Liver (tissue), 7 donors: ENCODE measurements at regions not wholly inside any gene's neighbourhood (a gene's known extent, or its start where the extent isn't known, plus 50 kb on each side); places are given as distances from the start of the nearest gene placed in this dataset.

Source experiments
- DNase-seq: peaks from one replicate; pipeline ENCODE4 v3.0.0-alpha.2; 2017; ENCODE audit warnings: low spot score
- H3K27ac ChIP-seq, 2 donors: one replicate each; pipeline ENCODE4 v1.7.0; 2013; ENCODE audit warnings: inconsistent platforms in 2 of 2, low read length in 2 of 2, control low read depth in 1 of 2, low read depth in 1 of 2, mild to moderate bottlenecking in 1 of 2
- H3K27me3 ChIP-seq, 4 donors: one replicate each; pipeline versions ENCODE4 v1.6.1 to v1.7.0; 2013; ENCODE audit warnings: low read length in 3 of 4, inconsistent platforms in 1 of 4, mild to moderate bottlenecking in 1 of 4, moderate library complexity in 1 of 4; ENCODE audit not compliant: control insufficient read depth in 4 of 4, insufficient read depth in 4 of 4
- H3K36me3 ChIP-seq, 4 donors: one replicate each; pipeline versions ENCODE4 v1.6.1 to v1.7.0; 2013; ENCODE audit warnings: low read length in 3 of 4, mild to moderate bottlenecking in 3 of 4, low read depth in 1 of 4, moderate library complexity in 1 of 4; ENCODE audit not compliant: control insufficient read depth in 4 of 4, insufficient read depth in 3 of 4
- H3K4me1 ChIP-seq, 4 donors: one replicate each; pipeline versions ENCODE4 v1.6.1 to v1.7.0; 2013; ENCODE audit warnings: low read length in 3 of 4, mild to moderate bottlenecking in 3 of 4, moderate library complexity in 1 of 4; ENCODE audit not compliant: control insufficient read depth in 4 of 4, insufficient read depth in 4 of 4
- H3K4me3 ChIP-seq, 3 donors: one replicate each; pipeline versions ENCODE4 v1.6.1 to v1.7.0; 2013; ENCODE audit warnings: low read length in 3 of 3, control low read depth in 1 of 3, low read depth in 1 of 3, mild to moderate bottlenecking in 1 of 3
- H3K9ac ChIP-seq, 2 donors: one replicate each; pipeline ENCODE4 v1.7.0; 2013; ENCODE audit warnings: low read length in 2 of 2, mild to moderate bottlenecking in 2 of 2, moderate library complexity in 2 of 2, control low read depth in 1 of 2, low read depth in 1 of 2
- H3K9me3 ChIP-seq, 4 donors: one replicate each; pipeline versions ENCODE4 v1.6.1 to v1.7.0; 2013; ENCODE audit warnings: low read length in 3 of 4; ENCODE audit not compliant: control insufficient read depth in 4 of 4
- EGR1 ChIP-seq, 2 donors: IDR thresholded peaks; 2 replicates each; pipeline ENCODE4 v1.6.1; 2016 to 2018; ENCODE audit warnings: antibody characterized with exemption in 2 of 2, low read depth in 2 of 2
- FOXA2 ChIP-seq: IDR thresholded peaks from 2 replicates; pipeline ENCODE4 v1.6.1; 2016; ENCODE audit warnings: antibody characterized with exemption
- GABPA ChIP-seq, 2 donors: IDR thresholded peaks in 1 of 2; conservative IDR thresholded peaks in 1 of 2; 2 replicates each; pipeline ENCODE4 v1.6.1; 2016; ENCODE audit warnings: antibody characterized with exemption in 2 of 2, mild to moderate bottlenecking in 1 of 2, moderate library complexity in 1 of 2
- HNF4A ChIP-seq, 2 donors: conservative IDR thresholded peaks; 2 replicates each; pipeline ENCODE4 v1.6.1; 2016; ENCODE audit warnings: antibody characterized with exemption in 2 of 2, mild to moderate bottlenecking in 2 of 2
- HNF4G ChIP-seq: IDR thresholded peaks from 2 replicates; pipeline ENCODE4 v1.6.1; 2016; ENCODE audit warnings: antibody characterized with exemption
- JUND ChIP-seq, 2 donors: IDR thresholded peaks; 2 replicates each; pipeline ENCODE4 v1.6.1; 2016; ENCODE audit warnings: antibody characterized with exemption in 2 of 2
- NR2F2 ChIP-seq: IDR thresholded peaks from 2 replicates; pipeline ENCODE4 v1.6.1; 2016; ENCODE audit warnings: antibody characterized with exemption
- RAD21 ChIP-seq, 2 donors: IDR thresholded peaks; 2 replicates each; pipeline ENCODE4 v1.6.1; 2016; ENCODE audit warnings: antibody characterized with exemption in 2 of 2, mild to moderate bottlenecking in 2 of 2
- RXRA ChIP-seq, 2 donors: IDR thresholded peaks; 2 replicates each; pipeline ENCODE4 v1.6.1; 2017 to 2018; ENCODE audit warnings: antibody characterized with exemption in 2 of 2, mild to moderate bottlenecking in 1 of 2
- SP1 ChIP-seq: IDR thresholded peaks from 2 replicates; pipeline ENCODE4 v1.6.1; 2018; ENCODE audit warnings: antibody characterized with exemption, mild to moderate bottlenecking
- TAF1 ChIP-seq: conservative IDR thresholded peaks from 2 replicates; pipeline ENCODE4 v1.6.1; 2016; ENCODE audit warnings: antibody characterized with exemption, mild to moderate bottlenecking
- YY1 ChIP-seq: IDR thresholded peaks from 2 replicates; pipeline ENCODE4 v1.6.1; 2016; ENCODE audit warnings: antibody characterized with exemption, mild to moderate bottlenecking
- WGBS: extraction: QIAGEN DNeasy Blood & Tissue Kit; methylation state at CpG from one replicate; pipeline ENCODE4 v1.1.7; 2013; 5-methylcytosine and 5-hydroxymethylcytosine counted together
- TF ChIP-seq, protein P1 (sequence below): IDR thresholded peaks from 2 replicates; pipeline ENCODE4 v1.6.1; 2016; ENCODE audit warnings: antibody characterized with exemption
- TF ChIP-seq, protein P2 (sequence below): IDR thresholded peaks from 2 replicates; pipeline ENCODE4 v1.6.1; 2016; ENCODE audit warnings: antibody characterized with exemption
- TF ChIP-seq, protein P3 (sequence below): IDR thresholded peaks from 2 replicates; pipeline ENCODE4 v1.6.1; 2016; ENCODE audit warnings: antibody characterized with exemption
- TF ChIP-seq, protein P4 (sequence below): IDR thresholded peaks from 2 replicates; pipeline ENCODE4 v1.6.1; 2016; ENCODE audit warnings: antibody characterized with exemption, mild to moderate bottlenecking
- donor health status: healthy.
- donor health status: healthy.
- donor health status: healthy.
- donor health status: healthy.

DNA sequence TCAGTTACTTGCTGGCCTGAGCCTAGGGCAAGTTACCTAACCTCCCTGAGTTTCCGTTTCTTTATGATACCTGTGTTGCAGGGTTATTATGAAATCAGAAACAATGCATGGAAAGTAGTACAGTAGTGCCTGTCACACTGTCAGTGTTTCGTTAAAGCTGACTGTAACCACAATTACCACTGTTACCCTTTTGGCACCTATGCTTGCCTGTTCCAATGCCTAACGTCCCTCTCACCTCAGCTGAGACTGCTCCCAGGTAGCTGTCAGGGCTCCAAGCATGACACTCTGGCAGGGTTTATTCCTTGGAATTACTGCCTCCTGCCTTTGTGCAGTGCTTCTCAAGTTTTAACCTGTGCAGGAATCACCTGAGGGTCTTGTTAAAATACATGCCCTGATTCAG is 135.2 kb upstream of the RBMS1 start:
- no peak overlapping the region for H3K27ac ChIP-seq
- 88% methylated on average over 3 of the region's 3 CpGs for WGBS
- DNase-seq: no peak
- no peak overlapping the region for H3K9ac ChIP-seq
- TF ChIP-seq NR2F2: no peak
- TF ChIP-seq GABPA (IDR thresholded peaks at IDR 0.05 in 1 of 2, conservative IDR thresholded peaks at IDR 0.05 in 1 of 2): no peak
- TF ChIP-seq JUND (IDR thresholded peaks at IDR 0.05): no peak
- no peak for TF ChIP-seq HNF4G
- TF ChIP-seq, protein P1, sequence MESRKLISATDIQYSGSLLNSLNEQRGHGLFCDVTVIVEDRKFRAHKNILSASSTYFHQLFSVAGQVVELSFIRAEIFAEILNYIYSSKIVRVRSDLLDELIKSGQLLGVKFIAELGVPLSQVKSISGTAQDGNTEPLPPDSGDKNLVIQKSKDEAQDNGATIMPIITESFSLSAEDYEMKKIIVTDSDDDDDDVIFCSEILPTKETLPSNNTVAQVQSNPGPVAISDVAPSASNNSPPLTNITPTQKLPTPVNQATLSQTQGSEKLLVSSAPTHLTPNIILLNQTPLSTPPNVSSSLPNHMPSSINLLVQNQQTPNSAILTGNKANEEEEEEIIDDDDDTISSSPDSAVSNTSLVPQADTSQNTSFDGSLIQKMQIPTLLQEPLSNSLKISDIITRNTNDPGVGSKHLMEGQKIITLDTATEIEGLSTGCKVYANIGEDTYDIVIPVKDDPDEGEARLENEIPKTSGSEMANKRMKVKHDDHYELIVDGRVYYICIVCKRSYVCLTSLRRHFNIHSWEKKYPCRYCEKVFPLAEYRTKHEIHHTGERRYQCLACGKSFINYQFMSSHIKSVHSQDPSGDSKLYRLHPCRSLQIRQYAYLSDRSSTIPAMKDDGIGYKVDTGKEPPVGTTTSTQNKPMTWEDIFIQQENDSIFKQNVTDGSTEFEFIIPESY: no peak
- TF ChIP-seq FOXA2: no peak
- TF ChIP-seq HNF4A (conservative IDR thresholded peaks at IDR 0.05): no peak
- no peak for TF ChIP-seq RXRA (IDR thresholded peaks at IDR 0.05)
- TF ChIP-seq RAD21 (IDR thresholded peaks at IDR 0.05): no peak
- TF ChIP-seq EGR1 (IDR thresholded peaks at IDR 0.05; ENCODE audit: low read depth in 2 of 2): no peak
- TF ChIP-seq, protein P2, sequence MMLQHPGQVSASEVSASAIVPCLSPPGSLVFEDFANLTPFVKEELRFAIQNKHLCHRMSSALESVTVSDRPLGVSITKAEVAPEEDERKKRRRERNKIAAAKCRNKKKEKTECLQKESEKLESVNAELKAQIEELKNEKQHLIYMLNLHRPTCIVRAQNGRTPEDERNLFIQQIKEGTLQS: no peak
- TF ChIP-seq, protein P3, sequence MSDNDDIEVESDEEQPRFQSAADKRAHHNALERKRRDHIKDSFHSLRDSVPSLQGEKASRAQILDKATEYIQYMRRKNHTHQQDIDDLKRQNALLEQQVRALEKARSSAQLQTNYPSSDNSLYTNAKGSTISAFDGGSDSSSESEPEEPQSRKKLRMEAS: no peak
- TF ChIP-seq SP1: no peak
- no peak for TF ChIP-seq YY1
- no peak for TF ChIP-seq TAF1
- H3K27me3 ChIP-seq: no peaks in the 10 kb centered on the region
- H3K4me1 ChIP-seq: no peaks in the 10 kb centered on the region
- no peaks in the 10 kb centered on the region for H3K36me3 ChIP-seq
- H3K4me3 ChIP-seq: no peak overlapping the region
- H3K9me3 ChIP-seq: no peaks in the 10 kb centered on the region

DNA sequence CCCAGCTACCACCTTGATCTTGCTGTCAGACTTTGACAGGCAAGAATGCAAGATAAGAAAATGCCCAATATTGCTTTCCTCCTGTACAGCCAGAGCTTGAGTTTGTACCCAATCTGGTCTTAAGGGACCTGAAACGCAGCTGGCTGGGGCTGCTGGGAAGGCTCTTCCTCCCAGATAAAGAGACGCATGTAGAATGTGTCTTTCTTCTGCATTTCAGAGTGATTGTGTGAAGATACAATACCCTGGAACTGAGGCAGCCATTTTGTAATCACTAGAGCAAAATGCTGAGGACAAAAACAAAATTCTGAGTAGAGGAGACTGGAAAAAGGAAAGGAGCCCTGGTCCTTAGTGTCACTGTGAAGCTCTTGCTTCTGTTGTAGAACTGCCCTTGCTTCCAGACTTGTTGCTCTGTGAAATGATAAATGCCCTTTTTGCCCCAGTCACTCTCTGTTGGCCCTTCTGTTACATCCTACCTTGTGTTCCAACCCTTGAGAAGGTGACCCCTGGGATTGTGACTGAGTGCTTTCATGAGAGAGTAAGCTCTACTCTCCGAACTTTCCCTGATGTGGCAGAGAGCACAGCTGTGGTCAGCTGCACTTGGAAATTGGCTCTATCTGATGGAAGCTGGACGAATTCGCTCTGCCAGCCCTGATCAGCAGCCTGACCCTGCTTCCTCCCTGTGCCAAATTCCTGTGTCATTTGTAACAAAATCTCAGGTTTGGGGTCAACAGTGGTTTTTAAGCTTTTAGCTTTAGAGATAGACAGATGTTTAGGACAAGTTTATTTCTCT is 137.4 kb upstream of the RBMS1 start:
- H3K36me3 ChIP-seq: no peaks in the 10 kb centered on the region
- H3K9me3 ChIP-seq: no peaks in the 10 kb centered on the region
- TF ChIP-seq NR2F2: no peak
- TF ChIP-seq, protein P1: no peak
- no peak for TF ChIP-seq YY1
- no peak for TF ChIP-seq FOXA2
- TF ChIP-seq RXRA (IDR thresholded peaks at IDR 0.05): no peak
- TF ChIP-seq, protein P4, sequence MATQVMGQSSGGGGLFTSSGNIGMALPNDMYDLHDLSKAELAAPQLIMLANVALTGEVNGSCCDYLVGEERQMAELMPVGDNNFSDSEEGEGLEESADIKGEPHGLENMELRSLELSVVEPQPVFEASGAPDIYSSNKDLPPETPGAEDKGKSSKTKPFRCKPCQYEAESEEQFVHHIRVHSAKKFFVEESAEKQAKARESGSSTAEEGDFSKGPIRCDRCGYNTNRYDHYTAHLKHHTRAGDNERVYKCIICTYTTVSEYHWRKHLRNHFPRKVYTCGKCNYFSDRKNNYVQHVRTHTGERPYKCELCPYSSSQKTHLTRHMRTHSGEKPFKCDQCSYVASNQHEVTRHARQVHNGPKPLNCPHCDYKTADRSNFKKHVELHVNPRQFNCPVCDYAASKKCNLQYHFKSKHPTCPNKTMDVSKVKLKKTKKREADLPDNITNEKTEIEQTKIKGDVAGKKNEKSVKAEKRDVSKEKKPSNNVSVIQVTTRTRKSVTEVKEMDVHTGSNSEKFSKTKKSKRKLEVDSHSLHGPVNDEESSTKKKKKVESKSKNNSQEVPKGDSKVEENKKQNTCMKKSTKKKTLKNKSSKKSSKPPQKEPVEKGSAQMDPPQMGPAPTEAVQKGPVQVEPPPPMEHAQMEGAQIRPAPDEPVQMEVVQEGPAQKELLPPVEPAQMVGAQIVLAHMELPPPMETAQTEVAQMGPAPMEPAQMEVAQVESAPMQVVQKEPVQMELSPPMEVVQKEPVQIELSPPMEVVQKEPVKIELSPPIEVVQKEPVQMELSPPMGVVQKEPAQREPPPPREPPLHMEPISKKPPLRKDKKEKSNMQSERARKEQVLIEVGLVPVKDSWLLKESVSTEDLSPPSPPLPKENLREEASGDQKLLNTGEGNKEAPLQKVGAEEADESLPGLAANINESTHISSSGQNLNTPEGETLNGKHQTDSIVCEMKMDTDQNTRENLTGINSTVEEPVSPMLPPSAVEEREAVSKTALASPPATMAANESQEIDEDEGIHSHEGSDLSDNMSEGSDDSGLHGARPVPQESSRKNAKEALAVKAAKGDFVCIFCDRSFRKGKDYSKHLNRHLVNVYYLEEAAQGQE: no peak
- TF ChIP-seq HNF4G: no peak
- no peak for TF ChIP-seq GABPA (IDR thresholded peaks at IDR 0.05 in 1 of 2, conservative IDR thresholded peaks at IDR 0.05 in 1 of 2)
- no peak for TF ChIP-seq RAD21 (IDR thresholded peaks at IDR 0.05)
- H3K4me3 ChIP-seq: no peak overlapping the region
- H3K9ac ChIP-seq: no peak overlapping the region
- no peaks in the 10 kb centered on the region for H3K27me3 ChIP-seq
- 79% methylated on average over 5 of the region's 5 CpGs for WGBS
- no peak overlapping the region for H3K27ac ChIP-seq
- no peaks in the 10 kb centered on the region for H3K4me1 ChIP-seq
- no peak for DNase-seq
